HL-60 (cell line): ENCODE measurements at regions not wholly inside any gene's neighbourhood (a gene's known extent, or its start where the extent isn't known, plus 50 kb on each side); places are given as distances from the start of the nearest gene placed in this dataset.

Experiments
- POLR2AphosphoS5 ChIP-seq: IDR thresholded peaks from 2 replicates; pipeline ENCODE4 v1.6.1; 2012; ENCODE audit warnings: low read depth
- TF ChIP-seq, protein P1 (sequence below): IDR thresholded peaks from one replicate; pipeline ENCODE4 v1.5.1; 2011; ENCODE audit warnings: low read length, control low read depth, inconsistent platforms; ENCODE audit not compliant: insufficient read depth

GRCh38 chr5:52712354-52712753, 75.4 kb upstream of the ITGA1 start:
- TF ChIP-seq, protein P1, sequence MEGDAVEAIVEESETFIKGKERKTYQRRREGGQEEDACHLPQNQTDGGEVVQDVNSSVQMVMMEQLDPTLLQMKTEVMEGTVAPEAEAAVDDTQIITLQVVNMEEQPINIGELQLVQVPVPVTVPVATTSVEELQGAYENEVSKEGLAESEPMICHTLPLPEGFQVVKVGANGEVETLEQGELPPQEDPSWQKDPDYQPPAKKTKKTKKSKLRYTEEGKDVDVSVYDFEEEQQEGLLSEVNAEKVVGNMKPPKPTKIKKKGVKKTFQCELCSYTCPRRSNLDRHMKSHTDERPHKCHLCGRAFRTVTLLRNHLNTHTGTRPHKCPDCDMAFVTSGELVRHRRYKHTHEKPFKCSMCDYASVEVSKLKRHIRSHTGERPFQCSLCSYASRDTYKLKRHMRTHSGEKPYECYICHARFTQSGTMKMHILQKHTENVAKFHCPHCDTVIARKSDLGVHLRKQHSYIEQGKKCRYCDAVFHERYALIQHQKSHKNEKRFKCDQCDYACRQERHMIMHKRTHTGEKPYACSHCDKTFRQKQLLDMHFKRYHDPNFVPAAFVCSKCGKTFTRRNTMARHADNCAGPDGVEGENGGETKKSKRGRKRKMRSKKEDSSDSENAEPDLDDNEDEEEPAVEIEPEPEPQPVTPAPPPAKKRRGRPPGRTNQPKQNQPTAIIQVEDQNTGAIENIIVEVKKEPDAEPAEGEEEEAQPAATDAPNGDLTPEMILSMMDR = no peak
- no peak for TF ChIP-seq POLR2AphosphoS5
